ENCODE measurements at regions not wholly inside any gene's neighbourhood (a gene's known extent, or its start where the extent isn't known, plus 50 kb on each side); places are given as distances from the start of the nearest gene placed in this dataset.

GRCh38 chr1:218123968-218124367, 161.1 kb upstream of the RRP15 start:
- TF ChIP-seq CTCF (IDR thresholded peaks at IDR 0.05; ENCODE audit: low read depth, low read length, poor library complexity, severe bottlenecking) (no peak), EZH2phosphoT487 (IDR thresholded peaks at IDR 0.05; ENCODE audit: borderline replicate concordance, low read length) (no peak)
